ENCODE measurements at regions not wholly inside any gene's neighbourhood (a gene's known extent, or its start where the extent isn't known, plus 50 kb on each side); places are given as distances from the start of the nearest gene placed in this dataset.

- TF ChIP-seq GMEB2 (CRISPR knock-in tag; IDR thresholded peaks at IDR 0.05; ENCODE audit: low read depth) (no peak), ZBTB49 (CRISPR knock-in tag; IDR thresholded peaks at IDR 0.05; ENCODE audit: borderline replicate concordance) (no peak), ZBTB1 (CRISPR knock-in tag; IDR thresholded peaks at IDR 0.05; ENCODE audit: borderline replicate concordance) (no peak), SKIL (CRISPR knock-in tag; IDR thresholded peaks at IDR 0.05; ENCODE audit: borderline replicate concordance) (no peak), ZNF747 (CRISPR knock-in tag; IDR thresholded peaks at IDR 0.05; ENCODE audit: borderline replicate concordance) (no peak), IKZF1 (IDR thresholded peaks at IDR 0.05) (no peak), ZNF224 (CRISPR knock-in tag; IDR thresholded peaks at IDR 0.05) (no peak), HOXD1 (CRISPR knock-in tag; IDR thresholded peaks at IDR 0.05) (no peak), TARDBP (CRISPR knock-in tag; IDR thresholded peaks at IDR 0.05) (no peak), ZFP36L1 (CRISPR knock-in tag; IDR thresholded peaks at IDR 0.05) (0 out of 2 replicates have a peak, but pooled peaks have one; percentile 14), PRDM10 (CRISPR knock-in tag; IDR thresholded peaks at IDR 0.05; ENCODE audit: low read depth) (no peak), ZNF790 (CRISPR knock-in tag; IDR thresholded peaks at IDR 0.05; ENCODE audit: borderline replicate concordance) (0 out of 2 replicates have a peak, but pooled peaks have one; percentile 62), FOXP1 (IDR thresholded peaks at IDR 0.05) (no peak), FOXP1 (CRISPR knock-in tag; IDR thresholded peaks at IDR 0.05) (no peak), HINFP (CRISPR knock-in tag; IDR thresholded peaks at IDR 0.05; ENCODE audit: low read depth) (no peak), ZBTB38 (CRISPR knock-in tag; IDR thresholded peaks at IDR 0.05) (peak; percentile 9; the same call in 1 of the 2 replicates), ZNF329 (CRISPR knock-in tag; IDR thresholded peaks at IDR 0.05; ENCODE audit: low read depth) (no peak), ZMYM4 (CRISPR knock-in tag; IDR thresholded peaks at IDR 0.05) (0 out of 2 replicates have a peak, but pooled peaks have one; percentile 3), ZNF232 (CRISPR knock-in tag; IDR thresholded peaks at IDR 0.05; ENCODE audit: borderline replicate concordance) (0 out of 2 replicates have a peak, but pooled peaks have one; percentile 31), CENPBD1 (CRISPR knock-in tag; IDR thresholded peaks at IDR 0.05; ENCODE audit: borderline replicate concordance, low read depth) (no peak)
Observed at GRCh38 chr14:34060651-34060999, 109.8 kb upstream of the EGLN3 start (continued).

Measured in HepG2 (cell line).